ENCODE measurements at regions not wholly inside any gene's neighbourhood (a gene's known extent, or its start where the extent isn't known, plus 50 kb on each side); places are given as distances from the start of the nearest gene placed in this dataset.

GRCh38 chr18:72324677-72325076 lies 219.5 kb downstream of the CBLN2 start:
- DNase-seq (ENCODE audit: low spot score) (no peak), ATAC-seq (no peak), FAIRE-seq (no peak)
- H3K36me3 ChIP-seq (replicated peaks in 1 of 2; ENCODE audit: control insufficient read depth in 1 of 2, insufficient read depth in 2 of 2, low read length in 2 of 2) = no peaks in the 10 kb centered on the region
- no TSS peak for BruUV-seq (replicated peaks)
- in situ Hi-C loops (cut with HindIII; ENCODE audit: extremely low pct_ligation_motif_present, low pct_unique_long_range_greater_than_20kb) (no loop called here), intact Hi-C loops (cut with micrococcal nuclease; ENCODE audit: unreplicated experiment) (no loop called here)
- H3K4me2 ChIP-seq (ENCODE audit: low read depth, low read length) = no peak overlapping the region
- H3K4me3 ChIP-seq (replicated peaks in 1 of 3; ENCODE audit: insufficient read depth in 1 of 3, low read depth in 2 of 3, low read length in 3 of 3) = no peak overlapping the region
- no peak overlapping the region for H3K9ac ChIP-seq (ENCODE audit: insufficient read depth, low read depth, low read length)
- no peaks in the 10 kb centered on the region for H4K20me1 ChIP-seq (ENCODE audit: insufficient read depth, low read length)
- no peaks in the 10 kb centered on the region for H3K27me3 ChIP-seq (ENCODE audit: control insufficient read depth in 1 of 2, insufficient read depth in 2 of 2, low read length in 2 of 2)
- H3K4me1 ChIP-seq (ENCODE audit: insufficient read depth, low read length) = no peaks in the 10 kb centered on the region
- under 1% methylated on average over 4 of the region's 4 CpGs for WGBS (ENCODE audit: low lambda C conversion rate)
- TF ChIP-seq ZFP62 (CRISPR knock-in tag; IDR thresholded peaks at IDR 0.05) = no peak
- no peak for TF ChIP-seq RAD21 (CRISPR knock-in tag; IDR thresholded peaks at IDR 0.05)
- no peak for TF ChIP-seq SUZ12 (IDR thresholded peaks at IDR 0.05; ENCODE audit: low read depth, low read length)
- TF ChIP-seq TOPORS (CRISPR knock-in tag; IDR thresholded peaks at IDR 0.05) = no peak
- no peak for TF ChIP-seq ZGPAT (CRISPR knock-in tag; IDR thresholded peaks at IDR 0.05)
- no peak for TF ChIP-seq HOXA7 (CRISPR knock-in tag; IDR thresholded peaks at IDR 0.05)
- no peak for TF ChIP-seq ZNF776 (CRISPR knock-in tag; IDR thresholded peaks at IDR 0.05)
- no peak for TF ChIP-seq ARNTL (CRISPR knock-in tag; IDR thresholded peaks at IDR 0.05)
- no peak for TF ChIP-seq XBP1 (CRISPR knock-in tag; IDR thresholded peaks at IDR 0.05)
- TF ChIP-seq ZNF510 (CRISPR knock-in tag; IDR thresholded peaks at IDR 0.05; ENCODE audit: low read depth) = no peak
- TF ChIP-seq ZNF563 (CRISPR knock-in tag; IDR thresholded peaks at IDR 0.05) = no peak
- TF ChIP-seq RFX3 (CRISPR knock-in tag; IDR thresholded peaks at IDR 0.05) = no peak
- TF ChIP-seq SRSF1 (optimal IDR thresholded peaks at IDR 0.05; ENCODE audit: low read depth, low read length) = no peak
- no peak for TF ChIP-seq E2F2 (CRISPR knock-in tag; IDR thresholded peaks at IDR 0.05; ENCODE audit: borderline replicate concordance)
- no peak for TF ChIP-seq ZBTB39 (CRISPR knock-in tag; IDR thresholded peaks at IDR 0.05)
- no peak overlapping the region for H2AFZ ChIP-seq (ENCODE audit: low read length)
- H3K79me2 ChIP-seq (ENCODE audit: insufficient read depth, low read length) = no peaks in the 10 kb centered on the region
- CTCF ChIA-PET (ENCODE audit: low intra/inter-chr PET ratio, low total read pairs) = no interaction called here
- POLR2A ChIA-PET = no interaction called here
- H3K27ac ChIP-seq (ENCODE audit: extremely low read length, insufficient read depth, low read length) = no peak overlapping the region
- no peaks in the 10 kb centered on the region for H3K9me3 ChIP-seq (ENCODE audit: low read length)

All from HepG2 (cell line).